ENCODE measurements at regions not wholly inside any gene's neighbourhood (a gene's known extent, or its start where the extent isn't known, plus 50 kb on each side); places are given as distances from the start of the nearest gene placed in this dataset.

DNA sequence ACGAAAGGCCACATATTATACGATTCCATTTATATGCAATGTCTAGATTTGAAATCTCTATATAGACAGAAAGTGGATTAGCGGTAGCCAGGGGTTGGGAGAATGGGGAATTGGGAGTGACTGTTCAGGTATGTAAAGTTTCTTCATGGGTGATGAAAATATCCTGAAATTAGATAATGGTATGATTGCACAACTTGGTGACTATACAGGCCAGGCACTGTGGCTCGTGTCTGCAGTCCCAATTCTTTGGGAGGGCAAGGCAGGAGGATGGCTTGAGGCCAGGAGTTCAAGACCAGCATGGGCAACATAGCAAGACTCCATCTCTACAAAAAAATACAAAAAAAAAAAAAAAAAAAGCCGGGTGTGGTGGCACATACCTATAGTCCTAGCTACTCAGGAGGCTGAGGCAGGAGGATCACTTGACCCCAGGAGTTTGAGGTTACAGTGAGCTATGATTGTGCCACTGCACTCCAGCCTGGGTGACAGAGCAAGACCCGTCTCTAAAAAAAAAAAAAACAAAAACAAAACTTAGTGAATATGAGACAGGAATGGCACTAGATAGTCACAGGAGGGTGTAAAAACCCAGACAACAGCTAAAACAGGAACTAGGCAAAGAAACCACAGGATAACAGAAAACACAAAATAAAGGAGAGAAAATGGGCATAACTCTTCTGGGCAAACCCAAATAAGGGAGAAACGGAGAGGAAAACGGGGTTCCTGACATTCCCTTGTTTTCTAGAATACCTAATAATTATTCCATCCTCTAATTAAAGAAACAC, 72.1 kb upstream of the ZNF618 start:
- intact Hi-C loops (cut with micrococcal nuclease) (no loop called here), in situ Hi-C loops (cut with MboI; ENCODE audit: low sequenced_read_pairs) (no loop called here), dilution Hi-C loops (cut with HindIII; ENCODE audit: low sequenced_read_pairs, unreplicated experiment) (no loop called here)
- Histone ChIP-seq H3K27me3 (ENCODE audit: control insufficient read depth, insufficient read depth, low read length) (peaks cover 11% of the 10 kb centered on the region), H3K9me1 (ENCODE audit: insufficient read depth, low read length) (peaks cover 4% of the 10 kb centered on the region; the same call in 1 of the 2 replicates), H2BK20ac (ENCODE audit: low read depth, low read length) (no peak overlapping the region), H3K18ac (ENCODE audit: low read depth, low read length) (no peak overlapping the region), H3K23ac (ENCODE audit: low read depth, low read length) (no peak overlapping the region), H4K91ac (ENCODE audit: insufficient read depth, low read depth, low read length) (no peak overlapping the region), H4K8ac (ENCODE audit: low read depth in 2 of 2, low read length in 2 of 2) (no peak overlapping the region), H3K36me3 (ENCODE audit: control insufficient read depth, insufficient read depth, low read length) (no peaks in the 10 kb centered on the region), H4K5ac (ENCODE audit: low read depth, low read length) (no peak overlapping the region), H2BK15ac (ENCODE audit: low read depth, low read length) (no peak overlapping the region), H3K9me3 (ENCODE audit: control insufficient read depth, insufficient read depth, low read length) (no peaks in the 10 kb centered on the region), H3K56ac (ENCODE audit: extremely low read depth, insufficient read depth, low read length) (no peak overlapping the region), H3K4me3 (ENCODE audit: insufficient read depth, low read depth, low read length) (no peak overlapping the region), H2AFZ (replicated peaks; ENCODE audit: low read length, poor library complexity) (no peak overlapping the region), H2BK120ac (ENCODE audit: low read depth, low read length) (no peak overlapping the region), H3K27ac (ENCODE audit: insufficient read depth, low read length) (no peak overlapping the region), H3K4ac (ENCODE audit: low read depth, low read length) (no peak overlapping the region), H4K20me1 (ENCODE audit: insufficient read depth, low read length) (no peaks in the 10 kb centered on the region), H2BK5ac (ENCODE audit: low read depth, low read length, poor library complexity, severe bottlenecking) (no peak overlapping the region), H3K79me1 (ENCODE audit: low read depth in 1 of 2, low read length in 2 of 2) (no peaks in the 10 kb centered on the region), H2AK9ac (replicated peaks; ENCODE audit: low read depth, low read length, poor library complexity) (no peak overlapping the region), H3K4me1 (ENCODE audit: control insufficient read depth, insufficient read depth, low read length) (no peaks in the 10 kb centered on the region), H3K9ac (ENCODE audit: low read depth, low read length) (no peak overlapping the region), H2AK5ac (ENCODE audit: low read depth, low read length) (no peak overlapping the region), H3K14ac (replicated peaks; ENCODE audit: low read depth, low read length) (no peak overlapping the region), H3K4me2 (ENCODE audit: low read depth, low read length) (no peak overlapping the region)
- TF ChIP-seq CEBPB (IDR thresholded peaks at IDR 0.05; ENCODE audit: low read depth, low read length), result peak; percentile 75
- TF ChIP-seq, protein P1, sequence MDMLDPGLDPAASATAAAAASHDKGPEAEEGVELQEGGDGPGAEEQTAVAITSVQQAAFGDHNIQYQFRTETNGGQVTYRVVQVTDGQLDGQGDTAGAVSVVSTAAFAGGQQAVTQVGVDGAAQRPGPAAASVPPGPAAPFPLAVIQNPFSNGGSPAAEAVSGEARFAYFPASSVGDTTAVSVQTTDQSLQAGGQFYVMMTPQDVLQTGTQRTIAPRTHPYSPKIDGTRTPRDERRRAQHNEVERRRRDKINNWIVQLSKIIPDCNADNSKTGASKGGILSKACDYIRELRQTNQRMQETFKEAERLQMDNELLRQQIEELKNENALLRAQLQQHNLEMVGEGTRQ (IDR thresholded peaks at IDR 0.05; ENCODE audit: low read depth, low read length), result no peak
- no peak for DNase-seq
- BruUV-seq (replicated peaks), result no TSS peak
- ChIA-PET POLR2A (ENCODE audit: unreplicated experiment) (no interaction called here), CTCF (no interaction called here)
- no peak for ATAC-seq (ENCODE audit: low read depth)
- WGBS, 2 experiments (ENCODE audit: extremely low coverage in 2 of 2, insufficient read length in 1 of 2), result no CpG with 5 or more reads among the region's 8 CpGs

All from IMR-90 (cell line).